Body of pancreas (tissue), 4 donors: ENCODE measurements at regions not wholly inside any gene's neighbourhood (a gene's known extent, or its start where the extent isn't known, plus 50 kb on each side); places are given as distances from the start of the nearest gene placed in this dataset.

Experiments
- CTCF ChIP-seq, 7 experiments: fragments of 450-650 bp in 4 of 7; fragments of 200-600 bp in 3 of 7; sonication (generic) in 3 of 7; IDR thresholded peaks; one replicate each; pipeline ENCODE4 v1.5.1; 2016 to 2019; ENCODE audit warnings: antibody characterized with exemption in 7 of 7
- POLR2A ChIP-seq, 3 donors: fragments of 450-650 bp; IDR thresholded peaks; one replicate each; pipeline ENCODE4 v1.6.1; 2016; ENCODE audit warnings: antibody characterized with exemption in 3 of 3, mild to moderate bottlenecking in 2 of 3

DNA sequence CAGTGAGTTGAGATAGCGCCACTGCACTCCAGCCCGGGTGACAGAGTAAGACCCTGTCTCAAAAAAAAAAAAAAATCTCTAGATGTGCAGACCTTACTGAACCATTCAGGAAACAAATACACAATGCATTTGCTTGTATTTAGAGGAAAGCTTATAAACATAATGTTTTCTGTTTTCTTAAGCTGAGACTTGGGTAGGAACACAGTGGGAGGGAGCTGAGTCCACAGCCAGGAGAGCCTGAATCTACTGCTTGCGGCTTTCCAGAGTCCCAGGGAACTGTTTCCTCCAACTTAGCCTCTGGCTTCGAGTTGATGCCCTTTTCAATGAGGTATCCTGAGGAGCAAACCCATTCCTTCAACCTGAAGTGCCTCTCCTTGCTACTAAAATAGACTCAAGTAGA lies 83.0 kb upstream of the PITRM1 start:
- TF ChIP-seq CTCF (IDR thresholded peaks at IDR 0.05) (no peak), POLR2A (IDR thresholded peaks at IDR 0.05) (no peak)
